ENCODE measurements at regions not wholly inside any gene's neighbourhood (a gene's known extent, or its start where the extent isn't known, plus 50 kb on each side); places are given as distances from the start of the nearest gene placed in this dataset.

- Mint-ChIP-seq H3K27ac (no peak overlapping the region), H3K4me3 (no peak overlapping the region), H3K4me1 (no peaks in the 10 kb centered on the region), H3K27me3 (ENCODE audit: insufficient read depth) (no peaks in the 10 kb centered on the region), H3K36me3 (ENCODE audit: low read depth) (no peaks in the 10 kb centered on the region), H3K9me3 (no peaks in the 10 kb centered on the region)
- Histone ChIP-seq H3K9ac (ENCODE audit: extremely low read depth, low read length, poor library complexity, severe bottlenecking) (no peak overlapping the region), H3K9me3 (ENCODE audit: control insufficient read depth, low read length) (no peaks in the 10 kb centered on the region), H3K4me3 (ENCODE audit: low read length) (no peak overlapping the region), H3K27ac (ENCODE audit: low read depth, low read length) (no peak overlapping the region), H3K27me3 (ENCODE audit: control insufficient read depth, insufficient read depth, low read length, poor library complexity, severe bottlenecking) (no peaks in the 10 kb centered on the region), H3K4me1 (ENCODE audit: control insufficient read depth, insufficient read depth, low read length) (no peaks in the 10 kb centered on the region), H3K36me3 (ENCODE audit: control insufficient read depth, insufficient read depth, low read length) (no peaks in the 10 kb centered on the region)
- WGBS, 2 experiments (ENCODE audit: insufficient coverage in 1 of 2, insufficient read length in 1 of 2), result 95 to 100% methylated on average over 6 of the region's 6 CpGs
- no peak for TF ChIP-seq CTCF (conservative IDR thresholded peaks at IDR 0.05)
- no peak for DNase-seq
These were observed 127.5 kb upstream of the TNS3 start for GRCh38 chr7:47709451-47709850.

DNA sequence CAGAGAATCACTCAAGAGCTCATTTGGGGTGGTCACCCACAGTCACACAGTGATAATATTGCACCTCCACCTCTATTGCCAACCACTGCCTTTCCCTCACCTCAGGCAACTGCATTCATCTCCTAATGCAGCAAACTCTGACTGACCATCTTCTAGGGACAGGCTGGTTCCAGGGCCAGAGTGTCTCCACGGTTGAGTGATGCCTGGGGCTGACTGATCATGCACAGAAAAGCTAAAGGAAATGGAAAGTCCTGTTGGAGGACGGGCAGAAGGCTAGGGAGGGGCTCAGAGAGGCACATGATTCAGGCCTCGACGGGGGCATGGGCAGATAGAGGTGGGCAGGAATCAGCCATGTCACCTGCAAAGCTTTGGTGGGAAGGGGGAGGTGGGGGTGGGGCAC is 127.1 kb upstream of the TNS3 start:
- TF ChIP-seq CTCF (conservative IDR thresholded peaks at IDR 0.05), result no peak
- H3K36me3 Mint-ChIP-seq (ENCODE audit: low read depth), result no peaks in the 10 kb centered on the region
- no peak overlapping the region for H3K4me3 Mint-ChIP-seq
- no peak overlapping the region for H3K27ac Mint-ChIP-seq
- no peak overlapping the region for H3K9ac ChIP-seq (ENCODE audit: extremely low read depth, low read length, poor library complexity, severe bottlenecking)
- H3K9me3 Mint-ChIP-seq, result no peaks in the 10 kb centered on the region
- H3K27me3 ChIP-seq (ENCODE audit: control insufficient read depth, insufficient read depth, low read length, poor library complexity, severe bottlenecking), result no peaks in the 10 kb centered on the region
- no peak for DNase-seq
- no peaks in the 10 kb centered on the region for H3K9me3 ChIP-seq (ENCODE audit: control insufficient read depth, low read length)
- no peaks in the 10 kb centered on the region for H3K4me1 Mint-ChIP-seq
- no peaks in the 10 kb centered on the region for H3K36me3 ChIP-seq (ENCODE audit: control insufficient read depth, insufficient read depth, low read length)
- no peak overlapping the region for H3K27ac ChIP-seq (ENCODE audit: low read depth, low read length)
- H3K4me3 ChIP-seq (ENCODE audit: low read length), result no peak overlapping the region
- H3K27me3 Mint-ChIP-seq (ENCODE audit: insufficient read depth), result no peaks in the 10 kb centered on the region
- no peaks in the 10 kb centered on the region for H3K4me1 ChIP-seq (ENCODE audit: control insufficient read depth, insufficient read depth, low read length)
- WGBS, 2 experiments (ENCODE audit: insufficient coverage in 1 of 2, insufficient read length in 1 of 2), result 81 to 89% methylated on average over 3 to 4 of the region's 4 CpGs

- Mint-ChIP-seq H3K9me3 (no peaks in the 10 kb centered on the region), H3K36me3 (ENCODE audit: low read depth) (no peaks in the 10 kb centered on the region), H3K27ac (no peak overlapping the region), H3K27me3 (ENCODE audit: insufficient read depth) (no peaks in the 10 kb centered on the region), H3K4me1 (no peaks in the 10 kb centered on the region), H3K4me3 (no peak overlapping the region)
- Histone ChIP-seq H3K9me3 (ENCODE audit: control insufficient read depth, low read length) (no peaks in the 10 kb centered on the region), H3K4me1 (ENCODE audit: control insufficient read depth, insufficient read depth, low read length) (no peaks in the 10 kb centered on the region), H3K4me3 (ENCODE audit: low read length) (no peak overlapping the region), H3K27ac (ENCODE audit: low read depth, low read length) (no peak overlapping the region), H3K9ac (ENCODE audit: extremely low read depth, low read length, poor library complexity, severe bottlenecking) (no peak overlapping the region), H3K27me3 (ENCODE audit: control insufficient read depth, insufficient read depth, low read length, poor library complexity, severe bottlenecking) (no peaks in the 10 kb centered on the region), H3K36me3 (ENCODE audit: control insufficient read depth, insufficient read depth, low read length) (no peaks in the 10 kb centered on the region)
- no peak for TF ChIP-seq CTCF (conservative IDR thresholded peaks at IDR 0.05)
- no peak for DNase-seq
- WGBS, 2 experiments (ENCODE audit: insufficient coverage in 1 of 2, insufficient read length in 1 of 2), result 94 to 100% methylated on average over 5 to 6 of the region's 6 CpGs
These were observed 125.7 kb upstream of the TNS3 start for GRCh38 chr7:47707583-47707982.

Measured in endodermal cell (in vitro differentiated cells).